ENCODE measurements at regions not wholly inside any gene's neighbourhood (a gene's known extent, or its start where the extent isn't known, plus 50 kb on each side); places are given as distances from the start of the nearest gene placed in this dataset.

DNA sequence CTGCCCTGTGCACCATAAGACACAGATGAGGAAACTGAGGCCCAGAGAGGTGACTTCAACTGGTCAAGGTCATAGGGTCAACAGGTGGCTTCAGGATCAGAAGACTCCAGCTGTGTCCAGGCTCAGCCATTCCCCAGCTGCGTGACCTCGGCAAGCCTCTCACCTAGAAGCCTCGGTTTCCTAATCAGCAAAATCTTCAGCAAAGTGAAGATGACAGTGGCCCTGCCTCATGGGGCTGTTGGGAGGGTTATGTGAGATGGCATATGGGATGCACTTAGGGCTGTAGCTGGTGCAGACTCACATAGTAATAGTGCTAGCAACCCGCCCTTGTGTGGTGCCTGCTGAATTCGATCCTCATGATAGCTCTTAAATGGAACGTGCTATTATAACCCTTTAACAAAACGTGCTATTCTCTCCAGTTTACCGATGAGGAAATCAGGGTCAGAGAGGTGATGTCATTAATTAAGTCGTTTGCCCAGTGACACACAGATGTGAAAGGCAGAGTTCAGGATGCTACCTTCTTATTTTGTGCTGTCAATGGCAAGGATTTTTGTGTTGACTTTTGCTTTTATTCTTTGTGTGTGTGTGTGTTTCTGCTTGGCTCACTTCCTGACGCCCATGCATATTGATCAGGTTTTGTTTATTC is 472.9 kb downstream of the MATN1 start:
- TF ChIP-seq RCOR1 (IDR thresholded peaks at IDR 0.05; ENCODE audit: low read depth, low read length), result no peak
- TF ChIP-seq MAFK (IDR thresholded peaks at IDR 0.05; ENCODE audit: partially characterized antibody), result no peak
